Body of pancreas (tissue), 4 donors: ENCODE measurements at regions not wholly inside any gene's neighbourhood (a gene's known extent, or its start where the extent isn't known, plus 50 kb on each side); places are given as distances from the start of the nearest gene placed in this dataset.

Experiments used
- ATAC-seq: fragments of 150-250 bp; one replicate; pipeline ENCODE4 v1.9.1; 2016
- DNase-seq, 4 donors: peaks; one replicate each; pipeline ENCODE4 v3.0.0-alpha.2; 2019
- H3K27ac ChIP-seq, 4 donors: fragments of 200-600 bp; sonication (generic); 1 replicate in 3 of 4; 2 replicates in 1 of 4; pipeline versions ENCODE4 v1.5.1 to v1.6.1; 2016 to 2019; ENCODE audit warnings: mild to moderate bottlenecking in 1 of 4, mixed read lengths in 1 of 4, moderate library complexity in 1 of 4
- H3K27me3 ChIP-seq, 2 donors: fragments of 200-600 bp; sonication (generic); one replicate each; pipeline ENCODE4 v1.6.0; 2016; ENCODE audit warnings: mild to moderate bottlenecking in 1 of 2
- H3K36me3 ChIP-seq, 2 donors: fragments of 200-600 bp; sonication (generic); replicated peaks in 1 of 2; 2 replicates each; pipeline ENCODE4 v1.5.1; 2016; ENCODE audit warnings: low read depth in 2 of 2; ENCODE audit not compliant: insufficient read depth in 1 of 2
- H3K4me1 ChIP-seq: fragments of 200-600 bp; sonication (generic); one replicate; pipeline ENCODE4 v1.6.0; 2016
- H3K4me3 ChIP-seq, 2 donors: fragments of 200-600 bp; sonication (generic); 1 replicate in 1 of 2; 2 replicates in 1 of 2; pipeline ENCODE4 v1.5.1; 2016 to 2019
- H3K9me3 ChIP-seq, 3 donors: fragments of 200-600 bp; sonication (generic); 1 replicate in 2 of 3; 2 replicates in 1 of 3; pipeline ENCODE4 v1.5.1; 2016
- CTCF ChIP-seq, 7 experiments: fragments of 450-650 bp in 4 of 7; fragments of 200-600 bp in 3 of 7; sonication (generic) in 3 of 7; IDR thresholded peaks; one replicate each; pipeline ENCODE4 v1.5.1; 2016 to 2019; ENCODE audit warnings: antibody characterized with exemption in 7 of 7
- POLR2A ChIP-seq, 3 donors: fragments of 450-650 bp; IDR thresholded peaks; one replicate each; pipeline ENCODE4 v1.6.1; 2016; ENCODE audit warnings: antibody characterized with exemption in 3 of 3, mild to moderate bottlenecking in 2 of 3
- WGBS, 2 donors: methylation state at CpG; one replicate each; pipeline ENCODE4 v1.1.5; 2017; 5-methylcytosine and 5-hydroxymethylcytosine counted together
- intact Hi-C: fragments of 100-400 bp; cut with DNase I; formaldehyde crosslinking; loops from one replicate; pipeline ENCODE4 v1.15.1; 2023

GRCh38 chr15:70541511-70541910, 221.8 kb downstream of the UACA start:
- no peak overlapping the region for H3K27ac ChIP-seq
- no peaks in the 10 kb centered on the region for H3K36me3 ChIP-seq
- 78 to 85% methylated on average over 1 of the region's 1 CpG for WGBS, 2 donors
- H3K4me1 ChIP-seq, result no peaks in the 10 kb centered on the region
- no peak overlapping the region for H3K4me3 ChIP-seq
- TF ChIP-seq POLR2A (IDR thresholded peaks at IDR 0.05), result no peak
- H3K27me3 ChIP-seq, result no peaks in the 10 kb centered on the region
- intact Hi-C loops, result no loop called here
- H3K9me3 ChIP-seq, result no peaks in the 10 kb centered on the region
- DNase-seq (no peak), ATAC-seq (no peak)

GRCh38 chr15:70539912-70540530, 223.3 kb downstream of the UACA start:
- H3K4me3 ChIP-seq, result no peak overlapping the region
- DNase-seq, result no peak
- TF ChIP-seq POLR2A (IDR thresholded peaks at IDR 0.05), result no peak
- no peak for TF ChIP-seq CTCF (IDR thresholded peaks at IDR 0.05)
- H3K27ac ChIP-seq, result no peak overlapping the region
- no peak for ATAC-seq
- no peaks in the 10 kb centered on the region for H3K27me3 ChIP-seq
- no peaks in the 10 kb centered on the region for H3K9me3 ChIP-seq
- H3K4me1 ChIP-seq, result no peaks in the 10 kb centered on the region
- intact Hi-C loops, result no loop called here
- WGBS, 2 donors, result 43 to 48% methylated on average over 6 to 12 of the region's 12 CpGs
- H3K36me3 ChIP-seq, result no peaks in the 10 kb centered on the region

GRCh38 chr15:70539409-70539808, 223.9 kb downstream of the UACA start:
- intact Hi-C loops, result no loop called here
- ATAC-seq, result no peak
- Histone ChIP-seq H3K27ac (no peak overlapping the region), H3K27me3 (no peaks in the 10 kb centered on the region), H3K36me3 (no peaks in the 10 kb centered on the region), H3K4me3 (no peak overlapping the region), H3K9me3 (no peaks in the 10 kb centered on the region), H3K4me1 (no peaks in the 10 kb centered on the region)
- no peak for TF ChIP-seq POLR2A (IDR thresholded peaks at IDR 0.05)
- no peak for DNase-seq
- WGBS, 2 donors, result 49 to 59% methylated on average over 5 of the region's 5 CpGs

GRCh38 chr15:70538278-70538677, 225.1 kb downstream of the UACA start:
- Histone ChIP-seq H3K27me3 (no peaks in the 10 kb centered on the region), H3K4me1 (no peaks in the 10 kb centered on the region), H3K36me3 (no peaks in the 10 kb centered on the region), H3K27ac (no peak overlapping the region), H3K4me3 (no peak overlapping the region), H3K9me3 (no peaks in the 10 kb centered on the region)
- TF ChIP-seq CTCF (IDR thresholded peaks at IDR 0.05) (no peak), POLR2A (IDR thresholded peaks at IDR 0.05) (no peak)
- intact Hi-C loops, result no loop called here
- no peak for DNase-seq
- no peak for ATAC-seq

- Histone ChIP-seq H3K36me3 (no peaks in the 10 kb centered on the region), H3K4me3 (no peak overlapping the region), H3K27ac (no peak overlapping the region), H3K9me3 (no peaks in the 10 kb centered on the region), H3K4me1 (no peaks in the 10 kb centered on the region), H3K27me3 (no peaks in the 10 kb centered on the region)
- 67 to 79% methylated on average over 4 of the region's 4 CpGs for WGBS, 2 donors
- intact Hi-C loops, result no loop called here
- ATAC-seq, result no peak
- DNase-seq, result no peak
- TF ChIP-seq CTCF (IDR thresholded peaks at IDR 0.05) (no peak), POLR2A (IDR thresholded peaks at IDR 0.05) (no peak)
These were observed 227.4 kb downstream of the UACA start for GRCh38 chr15:70535955-70536338.
